ENCODE measurements at regions not wholly inside any gene's neighbourhood (a gene's known extent, or its start where the extent isn't known, plus 50 kb on each side); places are given as distances from the start of the nearest gene placed in this dataset.

DNA sequence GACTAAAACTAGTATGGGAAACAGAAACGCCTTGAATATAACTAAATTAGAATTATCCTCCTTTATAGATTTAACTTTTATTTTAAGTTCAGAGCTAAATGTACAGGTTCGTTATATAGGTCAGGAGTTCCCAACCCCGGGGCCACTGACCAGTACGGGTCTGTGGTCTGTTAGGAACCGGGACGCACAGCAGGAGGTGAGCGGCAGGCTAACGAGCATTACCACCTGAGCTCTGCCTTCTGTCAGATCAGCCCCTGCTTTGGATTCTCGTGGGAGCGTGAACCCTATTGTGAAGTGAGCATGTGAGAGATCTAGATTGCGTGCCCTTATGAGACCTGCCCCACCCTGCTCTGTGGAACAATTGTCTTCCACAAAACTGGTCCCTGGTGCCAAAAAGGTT is 51.0 kb downstream of the FAT4 start:
- Histone ChIP-seq H3K4me3 (no peak overlapping the region), H3K4me1 (ENCODE audit: low read depth) (no peaks in the 10 kb centered on the region), H3K36me3 (ENCODE audit: low read depth) (no peaks in the 10 kb centered on the region), H3K9me3 (no peaks in the 10 kb centered on the region)
- intact Hi-C loops (cut with DNase I, micrococcal nuclease) = no loop called here
- TF ChIP-seq, protein P1, sequence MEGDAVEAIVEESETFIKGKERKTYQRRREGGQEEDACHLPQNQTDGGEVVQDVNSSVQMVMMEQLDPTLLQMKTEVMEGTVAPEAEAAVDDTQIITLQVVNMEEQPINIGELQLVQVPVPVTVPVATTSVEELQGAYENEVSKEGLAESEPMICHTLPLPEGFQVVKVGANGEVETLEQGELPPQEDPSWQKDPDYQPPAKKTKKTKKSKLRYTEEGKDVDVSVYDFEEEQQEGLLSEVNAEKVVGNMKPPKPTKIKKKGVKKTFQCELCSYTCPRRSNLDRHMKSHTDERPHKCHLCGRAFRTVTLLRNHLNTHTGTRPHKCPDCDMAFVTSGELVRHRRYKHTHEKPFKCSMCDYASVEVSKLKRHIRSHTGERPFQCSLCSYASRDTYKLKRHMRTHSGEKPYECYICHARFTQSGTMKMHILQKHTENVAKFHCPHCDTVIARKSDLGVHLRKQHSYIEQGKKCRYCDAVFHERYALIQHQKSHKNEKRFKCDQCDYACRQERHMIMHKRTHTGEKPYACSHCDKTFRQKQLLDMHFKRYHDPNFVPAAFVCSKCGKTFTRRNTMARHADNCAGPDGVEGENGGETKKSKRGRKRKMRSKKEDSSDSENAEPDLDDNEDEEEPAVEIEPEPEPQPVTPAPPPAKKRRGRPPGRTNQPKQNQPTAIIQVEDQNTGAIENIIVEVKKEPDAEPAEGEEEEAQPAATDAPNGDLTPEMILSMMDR (IDR thresholded peaks at IDR 0.05) = no peak
- ATAC-seq (no peak), DNase-seq (no peak)

DNA sequence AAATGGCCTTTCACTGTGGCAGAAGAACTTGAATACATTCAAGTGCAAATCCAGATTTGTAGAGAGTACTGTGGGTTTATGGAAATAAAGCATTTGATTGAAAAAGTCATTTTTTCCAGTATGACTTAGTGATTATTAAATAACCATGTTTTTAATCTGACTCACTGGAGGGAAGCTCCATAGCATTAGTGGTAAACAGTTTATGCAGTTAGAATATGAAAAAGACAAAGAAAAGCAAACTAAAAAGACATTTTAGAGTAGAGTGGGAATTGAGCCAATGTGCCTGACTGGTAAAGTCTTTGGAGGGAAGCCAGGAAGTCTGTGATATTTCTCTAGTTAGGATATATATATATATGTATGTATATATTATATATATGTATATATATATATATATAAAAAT is 53.4 kb downstream of the FAT4 start:
- intact Hi-C loops (cut with DNase I, micrococcal nuclease) = no loop called here
- H3K9me3 ChIP-seq = no peaks in the 10 kb centered on the region
- H3K4me3 ChIP-seq = no peak overlapping the region
- no peak for ATAC-seq
- DNase-seq = no peak
- no peaks in the 10 kb centered on the region for H3K4me1 ChIP-seq (ENCODE audit: low read depth)
- TF ChIP-seq, protein P1 (IDR thresholded peaks at IDR 0.05) = no peak
- H3K36me3 ChIP-seq (ENCODE audit: low read depth) = no peaks in the 10 kb centered on the region

DNA sequence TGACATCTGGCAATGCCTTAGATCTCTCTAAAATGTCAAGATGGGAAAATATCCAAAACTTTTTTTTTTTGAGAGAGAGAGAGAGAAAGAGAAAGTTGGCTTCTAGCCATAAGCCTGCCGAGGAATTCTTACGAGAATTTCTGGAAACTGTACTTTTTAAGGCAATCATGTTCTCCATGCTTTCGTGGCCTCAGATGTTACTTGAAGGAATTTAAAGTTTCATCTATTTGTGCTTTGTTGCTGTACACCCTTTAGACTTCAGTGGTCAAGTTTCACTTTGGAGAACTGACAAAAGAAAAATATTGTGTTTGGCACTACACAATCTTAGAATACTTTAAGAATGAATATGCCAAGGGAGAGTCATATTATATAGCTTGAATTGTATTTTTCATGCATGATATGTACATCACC is 53.9 kb downstream of the FAT4 start:
- H3K36me3 ChIP-seq (ENCODE audit: low read depth) = no peaks in the 10 kb centered on the region
- H3K9me3 ChIP-seq = no peaks in the 10 kb centered on the region
- TF ChIP-seq, protein P1 (IDR thresholded peaks at IDR 0.05) = no peak
- DNase-seq (no peak), ATAC-seq (no peak)
- intact Hi-C loops (cut with DNase I, micrococcal nuclease) = no loop called here
- no peaks in the 10 kb centered on the region for H3K4me1 ChIP-seq (ENCODE audit: low read depth)
- no peak overlapping the region for H3K4me3 ChIP-seq

DNA sequence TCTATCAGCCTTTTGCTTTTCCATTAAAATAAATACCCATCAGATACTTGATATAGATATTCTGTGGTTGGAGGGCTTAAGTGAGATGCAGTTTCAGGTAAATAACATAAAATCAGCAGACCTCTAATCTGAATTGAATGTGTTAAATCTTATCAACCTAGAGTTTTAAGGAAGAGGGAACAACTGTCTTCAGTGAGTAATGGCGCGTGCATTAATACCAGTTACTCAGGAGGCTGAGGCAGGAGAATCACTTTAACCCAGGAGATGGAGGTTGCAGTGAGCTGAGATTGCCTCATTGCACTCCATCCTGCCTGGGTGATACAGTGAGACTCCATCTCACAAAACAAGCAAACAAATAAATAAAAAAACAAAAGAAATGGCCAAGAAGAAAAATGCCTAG is 54.3 kb downstream of the FAT4 start:
- TF ChIP-seq, protein P1 (IDR thresholded peaks at IDR 0.05) = no peak
- H3K4me1 ChIP-seq (ENCODE audit: low read depth) = no peaks in the 10 kb centered on the region
- intact Hi-C loops (cut with DNase I, micrococcal nuclease) = no loop called here
- H3K36me3 ChIP-seq (ENCODE audit: low read depth) = no peaks in the 10 kb centered on the region
- no peaks in the 10 kb centered on the region for H3K9me3 ChIP-seq
- no peak overlapping the region for H3K4me3 ChIP-seq
- ATAC-seq (no peak), DNase-seq (no peak)

DNA sequence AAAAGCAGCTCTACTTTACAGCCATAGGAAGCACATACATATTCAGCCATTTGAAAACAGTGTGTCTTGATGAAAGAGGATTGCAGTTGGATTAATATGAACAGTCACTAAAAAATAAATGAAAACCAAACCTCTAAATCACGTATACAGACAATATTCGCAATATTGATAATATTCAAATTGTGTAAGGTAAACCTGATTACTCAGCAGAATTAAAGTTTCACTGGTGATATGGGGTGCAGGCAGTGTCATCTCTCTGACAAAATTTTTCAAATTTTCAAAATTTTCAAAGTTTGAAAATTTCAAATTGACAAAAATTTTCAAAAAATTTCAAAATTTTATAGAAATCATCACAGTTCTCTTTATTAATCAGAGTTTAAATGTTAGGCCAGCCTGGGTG is 55.7 kb downstream of the FAT4 start:
- Histone ChIP-seq H3K4me3 (no peak overlapping the region), H3K4me1 (ENCODE audit: low read depth) (no peaks in the 10 kb centered on the region), H3K9me3 (no peaks in the 10 kb centered on the region), H3K36me3 (ENCODE audit: low read depth) (no peaks in the 10 kb centered on the region)
- TF ChIP-seq, protein P1 (IDR thresholded peaks at IDR 0.05) = no peak
- DNase-seq = no peak
- no peak for ATAC-seq
- intact Hi-C loops (cut with DNase I, micrococcal nuclease) = no loop called here

DNA sequence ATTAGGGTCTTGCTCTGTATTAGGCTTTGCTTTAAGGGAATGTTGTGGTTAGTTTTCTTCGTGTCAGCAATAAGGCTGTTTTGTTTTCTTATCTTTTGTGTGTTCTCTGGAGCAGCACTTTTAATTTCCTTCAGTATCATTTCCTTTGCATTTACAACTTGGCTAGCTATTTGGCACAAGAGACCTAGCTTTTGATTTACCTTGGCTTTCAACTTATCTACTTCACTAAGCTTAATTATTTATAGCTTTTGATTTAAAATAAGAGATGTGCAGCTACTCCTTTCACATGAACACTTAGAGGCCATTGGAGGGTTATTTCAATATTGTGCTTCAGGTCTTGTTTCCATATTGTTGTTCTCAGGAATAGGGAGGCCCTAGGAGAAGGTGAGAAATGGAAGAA is 68.2 kb downstream of the FAT4 start:
- no peaks in the 10 kb centered on the region for H3K4me1 ChIP-seq (ENCODE audit: low read depth)
- DNase-seq (no peak), ATAC-seq (no peak)
- TF ChIP-seq, protein P1 (IDR thresholded peaks at IDR 0.05) = no peak
- no peaks in the 10 kb centered on the region for H3K9me3 ChIP-seq
- intact Hi-C loops (cut with DNase I, micrococcal nuclease) = no loop called here
- H3K36me3 ChIP-seq (ENCODE audit: low read depth) = no peaks in the 10 kb centered on the region
- H3K4me3 ChIP-seq = no peak overlapping the region
